NT2/D1 (cell line): ENCODE measurements at regions not wholly inside any gene's neighbourhood (a gene's known extent, or its start where the extent isn't known, plus 50 kb on each side); places are given as distances from the start of the nearest gene placed in this dataset.

Experiments
- SUZ12 ChIP-seq: IDR thresholded peaks from 2 replicates; pipeline ENCODE4 v1.6.1; 2011; ENCODE audit not compliant: insufficient read length, insufficient read depth; ENCODE audit errors: extremely low read depth
- ZNF274 ChIP-seq: IDR thresholded peaks from 2 replicates; pipeline ENCODE4 v1.6.1; 2011; ENCODE audit warnings: mild to moderate bottlenecking, low read depth, low read length

- no peak for TF ChIP-seq ZNF274
- no peak for TF ChIP-seq SUZ12
Observed at GRCh38 chr5:51987669-51988209, 604.5 kb downstream of the ISL1 start.
